GM12874 (cell line): ENCODE measurements at regions not wholly inside any gene's neighbourhood (a gene's known extent, or its start where the extent isn't known, plus 50 kb on each side); places are given as distances from the start of the nearest gene placed in this dataset.

Source experiments
- CTCF ChIP-seq: IDR thresholded peaks from 2 replicates; pipeline ENCODE4 v1.5.1; 2011; ENCODE audit warnings: low read depth, mild to moderate bottlenecking, control low read depth, low read length, moderate library complexity; ENCODE audit not compliant: insufficient read depth

GRCh38 chr15:98402486-98402885 is 245.9 kb upstream of the IGF1R start:
- TF ChIP-seq CTCF: no peak

GRCh38 chr15:98403169-98403568 is 245.2 kb upstream of the IGF1R start:
- no peak for TF ChIP-seq CTCF

GRCh38 chr15:98403569-98403968 is 244.8 kb upstream of the IGF1R start:
- TF ChIP-seq CTCF: no peak

- TF ChIP-seq CTCF: no peak
These were observed 243.3 kb upstream of the IGF1R start for GRCh38 chr15:98405013-98405412.

- no peak for TF ChIP-seq CTCF
These were observed 240.1 kb upstream of the IGF1R start for GRCh38 chr15:98408231-98408630.

GRCh38 chr15:98410328-98410727 is 238.0 kb upstream of the IGF1R start:
- no peak for TF ChIP-seq CTCF

- TF ChIP-seq CTCF: no peak
These were observed 235.5 kb upstream of the IGF1R start for GRCh38 chr15:98412852-98413251.

GRCh38 chr15:98413933-98414546 is 234.3 kb upstream of the IGF1R start:
- no peak for TF ChIP-seq CTCF
